ENCODE measurements at regions not wholly inside any gene's neighbourhood (a gene's known extent, or its start where the extent isn't known, plus 50 kb on each side); places are given as distances from the start of the nearest gene placed in this dataset.

DNA sequence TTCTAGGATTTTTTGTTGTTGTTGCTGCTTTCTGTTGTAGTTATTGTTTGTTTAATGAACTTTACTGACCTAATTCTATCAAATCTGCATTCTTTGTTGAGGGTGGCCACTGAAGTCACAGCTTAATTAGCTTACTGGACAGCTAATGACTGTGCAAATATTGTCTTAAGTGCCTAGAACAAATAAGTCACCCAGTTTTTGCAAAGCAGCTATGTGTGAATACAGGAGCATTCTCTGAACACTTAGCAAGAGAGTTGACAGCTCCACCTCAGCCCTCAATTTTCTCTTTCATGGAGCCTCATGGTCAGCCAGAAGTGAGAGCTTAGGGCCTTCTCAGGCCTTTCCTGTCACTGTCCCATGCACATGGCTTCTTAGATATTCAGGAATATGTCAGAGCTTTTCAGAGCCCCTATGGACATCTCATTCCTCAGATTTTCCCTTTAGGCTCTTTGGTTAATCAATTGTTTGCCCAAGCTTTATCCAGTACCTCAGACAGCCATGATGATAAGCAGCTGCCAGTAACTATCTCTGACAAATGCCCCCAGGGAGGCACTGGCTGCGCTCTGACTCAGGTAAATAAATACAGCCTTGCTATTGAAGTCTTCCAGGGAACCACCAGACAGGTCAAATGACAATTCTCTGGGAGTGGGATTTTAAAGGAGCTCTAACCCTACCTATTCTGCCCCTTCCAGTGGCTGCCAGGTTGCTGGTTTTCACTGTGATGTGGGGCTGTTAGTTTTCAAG is 241.4 kb upstream of the IL12B start:
- TF ChIP-seq EZH2 (IDR thresholded peaks at IDR 0.05; ENCODE audit: insufficient read depth, poor library complexity, severe bottlenecking) (no peak), EZH2phosphoT487 (IDR thresholded peaks at IDR 0.05; ENCODE audit: insufficient read depth, low read depth) (no peak)

Data from GM23248 (cell line).